Hepatocyte (in vitro differentiated cells): ENCODE measurements at regions not wholly inside any gene's neighbourhood (a gene's known extent, or its start where the extent isn't known, plus 50 kb on each side); places are given as distances from the start of the nearest gene placed in this dataset.

Experiments used
- EZH2 ChIP-seq: fragments of 200-600 bp; sonication (generic); IDR thresholded peaks from 2 replicates; pipeline ENCODE4 v1.6.1; 2016; ENCODE audit warnings: antibody characterized with exemption, mild to moderate bottlenecking, borderline replicate concordance
- EZH2phosphoT487 ChIP-seq: fragments of 200-600 bp; sonication (generic); IDR thresholded peaks from one replicate; pipeline ENCODE4 v1.6.1; 2018; ENCODE audit warnings: antibody characterized with exemption, mild to moderate bottlenecking, low read depth, moderate library complexity; ENCODE audit not compliant: unreplicated experiment, severe bottlenecking
- TF ChIP-seq, protein P1 (sequence below): fragments of 200-600 bp; sonication (generic); IDR thresholded peaks from 2 replicates; pipeline ENCODE4 v1.5.1; 2016; ENCODE audit warnings: antibody characterized with exemption, mild to moderate bottlenecking; ENCODE audit not compliant: poor library complexity

DNA sequence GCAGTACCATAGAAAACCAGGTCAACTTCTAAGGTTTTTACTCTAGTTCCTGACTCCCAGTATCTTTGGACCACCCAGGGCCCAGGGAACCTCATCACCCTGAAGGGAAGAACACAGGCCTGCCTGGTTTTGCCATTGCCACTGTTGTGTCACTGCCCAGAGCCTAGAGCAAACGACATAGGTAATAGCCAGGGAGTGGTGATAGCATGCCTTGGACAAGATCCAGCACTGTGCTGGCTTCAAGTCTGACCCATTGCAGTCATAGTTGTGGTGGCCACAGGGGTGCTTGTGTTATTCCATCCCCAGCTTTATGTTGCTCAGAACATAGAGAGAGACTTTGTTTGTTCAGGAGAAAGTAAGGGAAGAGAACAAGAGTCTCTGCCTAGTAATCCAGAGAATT, 2310.2 kb downstream of the LRRC4C start:
- TF ChIP-seq, protein P1, sequence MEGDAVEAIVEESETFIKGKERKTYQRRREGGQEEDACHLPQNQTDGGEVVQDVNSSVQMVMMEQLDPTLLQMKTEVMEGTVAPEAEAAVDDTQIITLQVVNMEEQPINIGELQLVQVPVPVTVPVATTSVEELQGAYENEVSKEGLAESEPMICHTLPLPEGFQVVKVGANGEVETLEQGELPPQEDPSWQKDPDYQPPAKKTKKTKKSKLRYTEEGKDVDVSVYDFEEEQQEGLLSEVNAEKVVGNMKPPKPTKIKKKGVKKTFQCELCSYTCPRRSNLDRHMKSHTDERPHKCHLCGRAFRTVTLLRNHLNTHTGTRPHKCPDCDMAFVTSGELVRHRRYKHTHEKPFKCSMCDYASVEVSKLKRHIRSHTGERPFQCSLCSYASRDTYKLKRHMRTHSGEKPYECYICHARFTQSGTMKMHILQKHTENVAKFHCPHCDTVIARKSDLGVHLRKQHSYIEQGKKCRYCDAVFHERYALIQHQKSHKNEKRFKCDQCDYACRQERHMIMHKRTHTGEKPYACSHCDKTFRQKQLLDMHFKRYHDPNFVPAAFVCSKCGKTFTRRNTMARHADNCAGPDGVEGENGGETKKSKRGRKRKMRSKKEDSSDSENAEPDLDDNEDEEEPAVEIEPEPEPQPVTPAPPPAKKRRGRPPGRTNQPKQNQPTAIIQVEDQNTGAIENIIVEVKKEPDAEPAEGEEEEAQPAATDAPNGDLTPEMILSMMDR, result no peak
- no peak for TF ChIP-seq EZH2phosphoT487
- TF ChIP-seq EZH2, result no peak
